WERI-Rb-1 (cell line): ENCODE measurements at regions not wholly inside any gene's neighbourhood (a gene's known extent, or its start where the extent isn't known, plus 50 kb on each side); places are given as distances from the start of the nearest gene placed in this dataset.
A peak's percentile ranks its signal among the peaks of the same experiment; 100 is the strongest.
"Not testable (repeated sequence)": the region's sequence is repeated elsewhere in the genome, so short reads cannot be mapped to it uniquely, and the experiment has no call there.

Experiments
- DNase-seq: peaks from one replicate; pipeline ENCODE4 v3.0.0-alpha.2; 2020
- H3K27ac ChIP-seq: fragments of 250-450 bp; sonication (Bioruptor Pico); 2 replicates; pipeline ENCODE4 v1.5.1; 2020; ENCODE audit warnings: mild to moderate bottlenecking, moderate library complexity
- H3K27me3 ChIP-seq: fragments of 250-450 bp; sonication (Bioruptor Pico); 2 replicates; pipeline ENCODE4 v1.5.1; 2021; ENCODE audit warnings: mild to moderate bottlenecking, low read depth, moderate library complexity; ENCODE audit not compliant: insufficient read depth, severe bottlenecking
- H3K36me3 ChIP-seq: fragments of 250-450 bp; sonication (Bioruptor Pico); 2 replicates; pipeline ENCODE4 v1.5.1; 2020; ENCODE audit warnings: mild to moderate bottlenecking, moderate library complexity
- H3K4me3 ChIP-seq: 2 replicates; pipeline ENCODE4 v1.5.1; 2011; ENCODE audit warnings: low read depth, mild to moderate bottlenecking, control low read depth, low read length
- H3K9me3 ChIP-seq: fragments of 250-450 bp; sonication (Bioruptor Pico); 2 replicates; pipeline ENCODE4 v1.5.1; 2021; ENCODE audit warnings: mild to moderate bottlenecking, moderate library complexity; ENCODE audit not compliant: severe bottlenecking
- CTCF ChIP-seq: IDR thresholded peaks from 2 replicates; pipeline ENCODE4 v1.5.1; 2011; ENCODE audit warnings: low read depth, mild to moderate bottlenecking, control low read depth, inconsistent platforms, low read length

GRCh38 chr10:62589689-62590088 is 214.8 kb upstream of the ADO start:
- H3K27ac ChIP-seq = no peak overlapping the region
- no peak for TF ChIP-seq CTCF
- H3K4me3 ChIP-seq = no peak overlapping the region
- H3K36me3 ChIP-seq = no peaks in the 10 kb centered on the region
- DNase-seq = no peak
- H3K27me3 ChIP-seq = peaks cover 84% of the 10 kb centered on the region
- H3K9me3 ChIP-seq = no peaks in the 10 kb centered on the region

- H3K9me3 ChIP-seq = no peaks in the 10 kb centered on the region
- DNase-seq = no peak
These were observed 214.2 kb upstream of the ADO start for GRCh38 chr10:62590306-62590705.

GRCh38 chr10:62594093-62594520 is 210.4 kb upstream of the ADO start:
- Histone ChIP-seq H3K9me3 (no peaks in the 10 kb centered on the region), H3K4me3 (no peak overlapping the region), H3K36me3 (no peaks in the 10 kb centered on the region), H3K27ac (no peak overlapping the region), H3K27me3 (peaks cover 67% of the 10 kb centered on the region)
- DNase-seq = peak; percentile 28
- peak; percentile 75 for TF ChIP-seq CTCF

More at GRCh38 chr10:62590306-62590705, 214.2 kb upstream of the ADO start:
- no peak overlapping the region for H3K27ac ChIP-seq
- no peak overlapping the region for H3K4me3 ChIP-seq
- H3K36me3 ChIP-seq = no peaks in the 10 kb centered on the region
- peaks cover 82% of the 10 kb centered on the region for H3K27me3 ChIP-seq
- TF ChIP-seq CTCF = no peak

GRCh38 chr10:62597226-62597625 is 207.3 kb upstream of the ADO start:
- TF ChIP-seq CTCF = no peak

GRCh38 chr10:62599161-62599560 is 205.4 kb upstream of the ADO start:
- no peak for TF ChIP-seq CTCF
- H3K27ac ChIP-seq = no peak overlapping the region
- DNase-seq = no peak
- peaks cover 29% of the 10 kb centered on the region for H3K27me3 ChIP-seq
- H3K4me3 ChIP-seq = no peak overlapping the region
- H3K36me3 ChIP-seq = no peaks in the 10 kb centered on the region
- H3K9me3 ChIP-seq = no peaks in the 10 kb centered on the region

More at GRCh38 chr10:62597226-62597625, 207.3 kb upstream of the ADO start:
- no peaks in the 10 kb centered on the region for H3K9me3 ChIP-seq
- no peak overlapping the region for H3K4me3 ChIP-seq
- peaks cover 41% of the 10 kb centered on the region for H3K27me3 ChIP-seq
- no peak for DNase-seq
- H3K27ac ChIP-seq = no peak overlapping the region
- no peaks in the 10 kb centered on the region for H3K36me3 ChIP-seq

- not testable (repeated sequence) for H3K36me3 ChIP-seq, DNase-seq, H3K4me3 ChIP-seq, H3K27ac ChIP-seq, H3K9me3 ChIP-seq
- H3K27me3 ChIP-seq = peaks cover 22% of the 10 kb centered on the region
These were observed 198.0 kb upstream of the ADO start for GRCh38 chr10:62606551-62606950.

GRCh38 chr10:62608189-62608875 is 196.2 kb upstream of the ADO start:
- DNase-seq, H3K4me3 ChIP-seq, H3K9me3 ChIP-seq: not testable (repeated sequence)

More at GRCh38 chr10:62608189-62608875, 196.2 kb upstream of the ADO start:
- not testable (repeated sequence) for H3K27ac ChIP-seq, H3K36me3 ChIP-seq
- peaks cover 36% of the 10 kb centered on the region for H3K27me3 ChIP-seq
